ENCODE measurements at regions not wholly inside any gene's neighbourhood (a gene's known extent, or its start where the extent isn't known, plus 50 kb on each side); places are given as distances from the start of the nearest gene placed in this dataset.
A peak's percentile ranks its signal among the peaks of the same experiment; 100 is the strongest.

DNA sequence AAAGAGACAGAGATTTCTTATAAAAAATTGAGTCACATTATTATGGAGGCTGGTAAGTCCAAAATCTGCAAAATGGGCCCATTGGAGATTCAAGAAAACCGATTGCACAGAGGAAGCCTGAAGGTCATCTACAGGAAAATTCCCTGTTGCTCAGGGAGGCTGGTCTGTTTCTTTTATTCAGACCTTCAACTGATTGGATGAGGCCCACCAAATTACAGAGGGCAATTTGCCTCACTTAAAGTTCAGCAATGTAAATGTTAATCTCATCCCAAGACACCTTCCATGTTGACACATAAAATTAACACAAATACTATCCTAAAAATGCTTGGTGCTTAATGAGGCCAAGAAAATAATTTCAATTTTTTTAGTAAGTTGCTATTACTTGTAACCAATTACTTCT is 219.2 kb upstream of the RUNX1 start:
- TF ChIP-seq, protein P1, sequence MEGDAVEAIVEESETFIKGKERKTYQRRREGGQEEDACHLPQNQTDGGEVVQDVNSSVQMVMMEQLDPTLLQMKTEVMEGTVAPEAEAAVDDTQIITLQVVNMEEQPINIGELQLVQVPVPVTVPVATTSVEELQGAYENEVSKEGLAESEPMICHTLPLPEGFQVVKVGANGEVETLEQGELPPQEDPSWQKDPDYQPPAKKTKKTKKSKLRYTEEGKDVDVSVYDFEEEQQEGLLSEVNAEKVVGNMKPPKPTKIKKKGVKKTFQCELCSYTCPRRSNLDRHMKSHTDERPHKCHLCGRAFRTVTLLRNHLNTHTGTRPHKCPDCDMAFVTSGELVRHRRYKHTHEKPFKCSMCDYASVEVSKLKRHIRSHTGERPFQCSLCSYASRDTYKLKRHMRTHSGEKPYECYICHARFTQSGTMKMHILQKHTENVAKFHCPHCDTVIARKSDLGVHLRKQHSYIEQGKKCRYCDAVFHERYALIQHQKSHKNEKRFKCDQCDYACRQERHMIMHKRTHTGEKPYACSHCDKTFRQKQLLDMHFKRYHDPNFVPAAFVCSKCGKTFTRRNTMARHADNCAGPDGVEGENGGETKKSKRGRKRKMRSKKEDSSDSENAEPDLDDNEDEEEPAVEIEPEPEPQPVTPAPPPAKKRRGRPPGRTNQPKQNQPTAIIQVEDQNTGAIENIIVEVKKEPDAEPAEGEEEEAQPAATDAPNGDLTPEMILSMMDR (IDR thresholded peaks at IDR 0.05), result no peak
- DNase-seq (ENCODE audit: low spot score), result no peak
- ATAC-seq (ENCODE audit: low FRiP score), result no peak

GRCh38 chr21:35266546-35266945 is 217.4 kb upstream of the RUNX1 start:
- TF ChIP-seq, protein P1 (IDR thresholded peaks at IDR 0.05), result no peak
- ATAC-seq (ENCODE audit: low FRiP score), result no peak
- DNase-seq (ENCODE audit: low spot score), result no peak

DNA sequence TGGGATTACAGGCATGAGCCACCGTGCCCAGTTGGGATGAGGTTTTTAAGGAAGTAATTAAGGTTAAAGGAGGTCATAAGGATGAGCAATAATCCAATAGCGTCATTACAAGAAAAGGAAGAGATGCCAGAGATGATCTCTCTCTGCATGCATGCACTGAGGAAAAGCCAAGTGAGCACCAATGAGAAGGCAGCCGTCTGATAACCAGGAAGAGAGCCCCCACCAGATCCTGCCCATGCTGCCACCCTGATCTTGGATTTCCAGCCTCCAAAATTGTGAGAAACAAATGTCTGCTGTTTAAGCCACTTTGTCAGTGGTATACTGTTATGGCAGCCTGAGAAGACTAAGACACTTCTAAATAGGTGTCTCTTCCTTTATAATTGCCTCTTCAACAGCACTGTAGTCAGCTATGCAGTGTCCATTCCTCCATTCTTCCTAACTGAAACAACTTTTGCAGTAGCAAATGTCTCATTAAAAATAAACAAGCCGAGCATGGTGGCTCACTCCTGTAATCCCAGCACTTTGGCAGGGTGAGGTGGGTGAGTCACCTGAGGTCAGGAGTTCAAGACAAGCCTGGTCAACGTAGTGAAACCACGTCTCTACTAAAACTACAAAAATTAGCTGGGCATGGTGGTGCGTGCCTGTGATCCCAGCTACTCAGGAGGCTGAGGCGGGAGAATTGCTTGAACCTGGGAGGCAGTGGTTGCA is 216.2 kb upstream of the RUNX1 start:
- DNase-seq (ENCODE audit: low spot score) (no peak), ATAC-seq (ENCODE audit: low FRiP score) (no peak)
- TF ChIP-seq, protein P1 (IDR thresholded peaks at IDR 0.05), result no peak

- TF ChIP-seq, protein P1 (IDR thresholded peaks at IDR 0.05), result no peak
- ATAC-seq (ENCODE audit: low FRiP score), result no peak
- DNase-seq (ENCODE audit: low spot score), result no peak
Measured at GRCh38 chr21:35259457-35259856, 210.4 kb upstream of the RUNX1 start.

DNA sequence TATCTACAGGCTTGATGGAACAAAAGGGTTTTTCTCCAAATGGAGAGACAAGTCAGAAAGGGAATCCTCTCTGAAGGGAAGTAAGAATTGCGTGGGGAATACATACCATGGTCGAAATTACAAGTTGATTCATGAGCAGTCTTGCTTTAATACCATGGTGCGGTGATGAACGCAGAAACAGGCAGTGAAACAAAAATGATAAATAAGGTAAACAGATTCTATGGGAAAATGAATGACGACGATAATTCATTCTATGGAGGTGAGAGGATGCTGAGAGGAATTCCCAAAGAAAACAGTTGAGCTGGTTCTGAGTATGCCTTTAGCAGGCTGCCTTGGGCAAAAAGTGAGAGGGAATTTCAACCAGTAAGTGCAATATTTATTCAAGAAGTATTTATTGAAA is 209.4 kb upstream of the RUNX1 start:
- no peak for ATAC-seq (ENCODE audit: low FRiP score)
- TF ChIP-seq, protein P1 (IDR thresholded peaks at IDR 0.05), result no peak
- DNase-seq (ENCODE audit: low spot score), result no peak

DNA sequence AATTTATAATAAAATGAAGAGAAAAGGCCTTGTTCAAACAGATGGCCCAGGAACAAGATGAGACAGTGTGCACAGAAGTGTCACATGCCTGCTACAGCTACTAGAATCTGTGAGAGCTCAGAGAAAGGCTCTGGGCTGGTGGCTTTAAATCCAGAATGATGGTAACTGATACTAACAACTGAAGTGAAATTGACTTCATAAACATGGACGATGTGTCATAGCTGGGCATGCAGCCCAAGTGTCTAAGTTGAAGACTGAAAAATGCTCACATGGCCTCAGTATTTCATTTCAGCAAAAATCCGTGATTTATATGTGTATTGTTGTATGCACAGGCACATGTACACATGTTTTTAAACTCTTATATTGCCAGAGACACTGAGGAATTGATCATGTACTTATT is 208.3 kb upstream of the RUNX1 start:
- peak; percentile 51 for DNase-seq (ENCODE audit: low spot score)
- no peak for ATAC-seq (ENCODE audit: low FRiP score)
- TF ChIP-seq, protein P1 (IDR thresholded peaks at IDR 0.05), result no peak

DNA sequence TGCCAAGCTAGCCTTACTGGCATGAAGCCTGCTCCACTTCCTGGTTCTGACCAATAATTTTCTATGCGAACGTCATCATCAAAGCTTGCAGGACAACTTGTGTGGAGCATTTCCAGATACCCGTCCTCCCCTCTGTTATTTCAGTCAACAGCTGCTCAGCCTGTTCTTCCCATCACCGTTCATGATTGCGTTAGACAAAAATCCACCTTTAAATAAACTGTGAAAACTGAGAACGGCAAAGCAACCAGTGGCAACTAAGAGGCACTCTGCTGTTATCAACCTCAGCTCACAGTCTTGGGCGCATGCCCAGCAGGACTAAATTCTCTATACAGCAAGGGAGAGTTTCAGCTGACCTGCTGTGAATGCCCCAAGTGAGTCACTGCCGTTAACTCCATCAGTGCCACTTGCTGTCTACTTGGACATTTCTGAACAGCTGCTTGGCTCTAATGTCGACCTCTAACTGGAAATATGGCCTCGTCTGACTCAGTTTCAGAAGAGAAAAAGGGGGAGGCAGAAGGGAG is 207.4 kb upstream of the RUNX1 start:
- DNase-seq (ENCODE audit: low spot score) (peak; percentile 77), ATAC-seq (ENCODE audit: low FRiP score) (peak; percentile 94)
- TF ChIP-seq, protein P1 (IDR thresholded peaks at IDR 0.05), result no peak
